GM23338 (cell line): ENCODE measurements at regions not wholly inside any gene's neighbourhood (a gene's known extent, or its start where the extent isn't known, plus 50 kb on each side); places are given as distances from the start of the nearest gene placed in this dataset.

ENCODE experiments used
- ATAC-seq: fragments of 200-7000 bp; cut with Tn5 transposase; 3 replicates; pipeline ENCODE4 v1.9.1; 2020
- DNase-seq: peaks from one replicate; pipeline ENCODE4 v3.0.0-alpha.2; 2015; ENCODE audit warnings: low spot score
- H2AFZ ChIP-seq: fragments of 200-600 bp; sonication (generic); 2 replicates; pipeline ENCODE4 v1.8.0; 2016; ENCODE audit warnings: antibody characterized with exemption, mild to moderate bottlenecking, moderate library complexity
- H3F3A ChIP-seq: fragments of 200-600 bp; sonication (generic); replicated peaks from 2 replicates; pipeline ENCODE4 v1.8.0; 2017; ENCODE audit warnings: antibody characterized with exemption, mixed run types, low read depth
- H3K27ac ChIP-seq: fragments of 200-600 bp; sonication (generic); 2 replicates; pipeline ENCODE4 v1.6.1; 2016; ENCODE audit warnings: low read depth
- H3K27me3 ChIP-seq: fragments of 200-600 bp; sonication (generic); 2 replicates; pipeline ENCODE4 v1.8.0; 2016; ENCODE audit warnings: mild to moderate bottlenecking, mixed run types, moderate library complexity; ENCODE audit not compliant: insufficient read depth
- H3K36me3 ChIP-seq: fragments of 200-600 bp; sonication (generic); 2 replicates; pipeline ENCODE4 v1.8.0; 2016; ENCODE audit warnings: mild to moderate bottlenecking; ENCODE audit not compliant: insufficient read depth
- H3K4me1 ChIP-seq: fragments of 200-600 bp; sonication (generic); 2 replicates; pipeline ENCODE4 v1.8.0; 2016; ENCODE audit warnings: mild to moderate bottlenecking, moderate library complexity; ENCODE audit not compliant: insufficient read depth
- H3K4me2 ChIP-seq: fragments of 200-600 bp; sonication (generic); 2 replicates; pipeline ENCODE4 v1.7.1; 2017; ENCODE audit warnings: mixed run types
- H3K4me3 ChIP-seq: fragments of 200-600 bp; sonication (generic); 2 replicates; pipeline ENCODE4 v1.6.1; 2016; ENCODE audit warnings: mixed run types
- H3K79me2 ChIP-seq: fragments of 200-600 bp; sonication (generic); replicated peaks from 2 replicates; pipeline ENCODE4 v1.8.0; 2017; ENCODE audit warnings: mild to moderate bottlenecking; ENCODE audit not compliant: insufficient read depth
- H3K9me2 ChIP-seq: fragments of 200-600 bp; sonication (generic); 2 replicates; pipeline ENCODE4 v1.8.0; 2017; ENCODE audit not compliant: insufficient read depth
- H4K20me1 ChIP-seq: fragments of 200-600 bp; sonication (generic); replicated peaks from 2 replicates; pipeline ENCODE4 v1.8.0; 2017; ENCODE audit warnings: mild to moderate bottlenecking; ENCODE audit not compliant: insufficient read depth
- H3K27ac Mint-ChIP-seq: 2 replicates; pipeline ENCODE4 v1.8.0; 2020; ENCODE audit warnings: inconsistent platforms, mild to moderate bottlenecking, moderate library complexity, mixed read lengths
- H3K27me3 Mint-ChIP-seq: 3 replicates; pipeline ENCODE4 v1.8.0; 2022; ENCODE audit warnings: low read depth, mild to moderate bottlenecking, moderate library complexity, mixed read lengths, inconsistent platforms; ENCODE audit not compliant: insufficient read depth, poor library complexity
- H3K36me3 Mint-ChIP-seq: 3 replicates; pipeline ENCODE4 v1.8.0; 2021; ENCODE audit warnings: low read depth, mild to moderate bottlenecking, inconsistent platforms, moderate library complexity, mixed read lengths
- H3K4me1 Mint-ChIP-seq: 3 replicates; pipeline ENCODE4 v1.8.0; 2020; ENCODE audit warnings: mild to moderate bottlenecking, inconsistent platforms, mixed read lengths
- H3K4me3 Mint-ChIP-seq: 3 replicates; pipeline ENCODE4 v1.8.0; 2021; ENCODE audit warnings: moderate library complexity, mild to moderate bottlenecking, inconsistent platforms, mixed read lengths
- H3K9me3 Mint-ChIP-seq: 3 replicates; pipeline ENCODE4 v1.8.0; 2020; ENCODE audit warnings: moderate library complexity, mild to moderate bottlenecking, inconsistent platforms, mixed read lengths
- CREB1 ChIP-seq: fragments of 250-450 bp; sonication (Bioruptor Pico); IDR thresholded peaks from 2 replicates; pipeline ENCODE4 v1.5.0; 2020; ENCODE audit warnings: low read depth, mild to moderate bottlenecking, moderate library complexity
- CTCF ChIP-seq, 2 experiments: fragments of 200-600 bp in 1 of 2; sonication (generic) in 1 of 2; conservative IDR thresholded peaks; 2 replicates each; pipeline versions ENCODE4 v1.5.1 to v1.6.1; 2016 to 2017; ENCODE audit warnings: antibody characterized with exemption in 2 of 2, low read depth in 2 of 2, mild to moderate bottlenecking in 2 of 2, moderate library complexity in 1 of 2
- ETS1 ChIP-seq: IDR thresholded peaks from 2 replicates; pipeline ENCODE4 v1.6.1; 2016; ENCODE audit warnings: antibody characterized with exemption
- EZH2 ChIP-seq: fragments of 200-600 bp; sonication (generic); IDR thresholded peaks from one replicate; pipeline ENCODE4 v1.8.0; 2017; ENCODE audit warnings: antibody characterized with exemption, mild to moderate bottlenecking, low read depth; ENCODE audit not compliant: unreplicated experiment
- EZH2phosphoT487 ChIP-seq: fragments of 200-600 bp; sonication (generic); IDR thresholded peaks from one replicate; pipeline ENCODE4 v1.8.1; 2018; ENCODE audit warnings: antibody characterized with exemption; ENCODE audit not compliant: unreplicated experiment
- JUNB ChIP-seq: IDR thresholded peaks from one replicate; pipeline ENCODE4 v1.6.1; 2016; ENCODE audit warnings: antibody characterized with exemption; ENCODE audit not compliant: unreplicated experiment
- NANOG ChIP-seq: IDR thresholded peaks from 2 replicates; pipeline ENCODE4 v1.6.1; 2016; ENCODE audit warnings: antibody characterized with exemption, borderline replicate concordance
- POLR2AphosphoS5 ChIP-seq: IDR thresholded peaks from 2 replicates; pipeline ENCODE4 v1.6.1; 2016; ENCODE audit warnings: antibody characterized with exemption, low read depth
- REST ChIP-seq: IDR thresholded peaks from one replicate; pipeline ENCODE4 v1.6.1; 2018; ENCODE audit warnings: antibody characterized with exemption; ENCODE audit not compliant: unreplicated experiment
- STAT1 ChIP-seq: IDR thresholded peaks from one replicate; pipeline ENCODE4 v1.6.1; 2016; ENCODE audit warnings: antibody characterized with exemption; ENCODE audit not compliant: unreplicated experiment
- ZNF114 ChIP-seq: fragments of 250-450 bp; sonication (Bioruptor Pico); IDR thresholded peaks from 2 replicates; pipeline ENCODE4 v1.5.0; 2020; ENCODE audit warnings: mild to moderate bottlenecking, moderate library complexity
- ZNF331 ChIP-seq: fragments of 250-450 bp; sonication (Bioruptor Pico); IDR thresholded peaks from 2 replicates; pipeline ENCODE4 v1.5.0; 2020; ENCODE audit warnings: low read depth, mild to moderate bottlenecking, moderate library complexity
- ZNF462 ChIP-seq: fragments of 250-450 bp; sonication (Bioruptor Pico); IDR thresholded peaks from 2 replicates; pipeline ENCODE4 v1.5.0; 2020; ENCODE audit warnings: mild to moderate bottlenecking, moderate library complexity

GRCh38 chr15:70158309-70159000 is 60.7 kb upstream of the TLE3 start:
- Histone ChIP-seq H3K9me2 (no peaks in the 10 kb centered on the region), H3K27ac (no peak overlapping the region), H3K4me3 (no peak overlapping the region), H3K27me3 (no peaks in the 10 kb centered on the region), H3K36me3 (no peaks in the 10 kb centered on the region), H4K20me1 (no peaks in the 10 kb centered on the region), H3K79me2 (no peaks in the 10 kb centered on the region), H3K4me2 (no peak overlapping the region), H3K4me1 (0 out of 2 replicates have a peak, but pooled peaks cover 8% of the 10 kb centered on the region), H3F3A (no peaks in the 10 kb centered on the region), H2AFZ (no peak overlapping the region)
- Mint-ChIP-seq H3K9me3 (no peaks in the 10 kb centered on the region), H3K4me1 (peaks cover 15% of the 10 kb centered on the region), H3K27ac (no peak overlapping the region), H3K36me3 (no peaks in the 10 kb centered on the region), H3K4me3 (no peak overlapping the region), H3K27me3 (peaks cover 12% of the 10 kb centered on the region)
- DNase-seq (no peak), ATAC-seq (no peak)
- no peak for TF ChIP-seq REST
- no peak for TF ChIP-seq CREB1 (CRISPR knock-in tag)
- no peak for TF ChIP-seq ZNF331 (CRISPR knock-in tag)
- no peak for TF ChIP-seq ZNF462 (CRISPR knock-in tag)
- no peak for TF ChIP-seq STAT1
- TF ChIP-seq ETS1: no peak
- TF ChIP-seq EZH2phosphoT487: no peak
- TF ChIP-seq ZNF114 (CRISPR knock-in tag): no peak
- no peak for TF ChIP-seq POLR2AphosphoS5
- no peak for TF ChIP-seq NANOG
- TF ChIP-seq EZH2: no peak
- no peak for TF ChIP-seq JUNB
- TF ChIP-seq CTCF (conservative IDR thresholded peaks at IDR 0.05; ENCODE audit: low read depth in 2 of 2): no peak
